HG02840 (cell line): ENCODE measurements at regions not wholly inside any gene's neighbourhood (a gene's known extent, or its start where the extent isn't known, plus 50 kb on each side); places are given as distances from the start of the nearest gene placed in this dataset.
"Not testable (repeated sequence)": the region's sequence is repeated elsewhere in the genome, so short reads cannot be mapped to it uniquely, and the experiment has no call there.

Experiments used
- ATAC-seq: cut with Tn5 transposase; IDR thresholded peaks from one replicate; pipeline ENCODE4 v1.9.1; 2021; ENCODE audit warnings: mild to moderate bottlenecking, moderate library complexity, moderate number of reproducible peaks; ENCODE audit not compliant: unreplicated experiment, low FRiP score

DNA sequence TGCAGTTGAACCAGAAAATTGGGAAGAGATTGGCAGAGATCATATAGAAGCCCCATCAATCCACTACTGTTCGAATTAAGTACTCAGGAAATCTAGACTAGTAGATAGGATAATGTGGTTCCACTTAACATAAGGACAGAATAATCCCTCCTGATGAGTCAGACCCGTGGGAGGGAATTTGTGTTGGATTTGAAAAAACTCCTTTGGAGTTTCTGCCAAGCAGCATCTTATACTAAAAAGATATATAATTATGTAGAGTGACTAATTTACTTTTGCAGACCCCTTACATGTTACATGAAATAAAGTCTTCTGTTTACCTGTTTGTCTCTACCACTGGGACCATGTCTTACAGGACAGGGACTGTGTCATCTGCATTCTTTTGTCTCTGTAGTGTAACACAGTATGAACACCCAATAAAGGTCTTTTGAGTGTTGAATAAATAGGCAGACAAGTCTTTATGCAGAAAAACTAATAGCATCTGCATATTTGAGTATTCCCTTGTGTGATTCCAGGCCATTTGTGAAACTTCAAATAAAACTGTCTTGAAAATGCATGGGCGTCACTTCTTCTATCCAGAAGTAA is 122.6 kb upstream of the DNAJC10 start:
- ATAC-seq = no peak

DNA sequence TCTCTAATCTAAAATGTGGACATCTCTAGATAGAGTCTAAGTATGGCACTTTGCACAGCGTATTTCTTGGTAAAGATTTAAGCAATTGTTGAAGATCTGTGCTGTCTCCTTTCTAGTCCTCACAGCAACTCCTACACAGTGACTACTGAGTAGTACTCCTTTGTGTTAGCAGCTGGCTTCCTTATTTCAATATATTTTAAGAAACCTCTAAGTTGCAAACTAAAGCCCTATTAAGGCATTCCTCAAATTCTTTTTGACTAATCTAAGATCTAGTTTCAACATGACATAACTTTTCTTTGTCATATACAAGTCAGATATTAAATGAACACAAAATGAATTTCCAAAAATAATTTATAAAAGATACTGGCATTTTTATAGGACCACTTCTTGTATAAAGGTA is 121.8 kb upstream of the DNAJC10 start:
- ATAC-seq = no peak

DNA sequence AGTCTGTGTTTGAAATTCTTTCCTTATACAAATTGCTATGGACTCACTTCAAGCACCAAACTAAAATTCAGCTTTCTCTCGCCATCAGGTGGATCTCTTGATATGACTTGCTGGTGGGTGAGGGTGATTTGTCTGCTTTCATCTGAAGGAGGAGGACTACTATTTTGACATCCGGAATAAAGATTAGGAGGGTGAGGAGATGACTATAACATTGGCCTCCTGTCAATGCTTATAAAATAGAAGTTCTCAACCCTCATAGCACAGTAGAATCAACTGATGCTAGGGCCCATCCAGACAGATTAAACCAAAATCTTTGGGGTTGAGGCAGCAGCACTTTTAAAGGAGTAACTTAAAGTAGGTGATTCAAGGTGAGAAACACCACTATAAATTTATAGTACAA is 120.4 kb upstream of the DNAJC10 start:
- ATAC-seq = no peak

DNA sequence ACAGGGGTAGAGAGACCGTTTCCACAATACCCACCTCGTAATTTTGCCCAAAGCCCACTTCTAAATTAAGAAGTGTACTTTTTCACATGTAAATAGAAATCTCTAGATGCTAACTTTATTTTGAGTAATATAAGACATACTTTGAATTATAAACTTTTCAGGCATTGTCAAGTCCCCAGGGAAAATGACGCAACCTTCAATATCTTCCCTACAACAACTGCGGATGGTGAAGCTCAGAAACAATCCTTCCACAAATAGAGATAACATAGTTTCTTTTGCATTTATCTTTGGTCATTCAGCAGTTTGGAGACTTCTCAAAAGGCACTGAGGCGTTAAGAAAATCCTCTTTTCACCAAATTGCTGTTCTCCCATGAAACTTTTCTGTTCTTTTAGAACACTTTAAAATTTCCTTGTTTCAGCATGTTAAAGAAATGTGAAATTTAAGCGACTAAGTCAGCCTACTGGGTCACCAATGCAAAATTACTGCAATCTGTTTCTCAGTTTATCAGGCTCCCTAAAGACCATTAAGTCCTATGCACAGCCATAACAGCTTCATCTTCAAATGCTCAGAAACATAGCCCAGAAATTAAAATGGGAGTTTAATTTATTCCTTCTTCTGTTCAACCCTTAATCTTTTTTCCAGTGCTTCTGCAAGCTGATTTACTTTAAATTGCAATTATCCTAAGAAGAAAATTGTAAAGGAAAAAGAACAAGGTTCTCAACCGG is 118.3 kb upstream of the DNAJC10 start:
- no peak for ATAC-seq

DNA sequence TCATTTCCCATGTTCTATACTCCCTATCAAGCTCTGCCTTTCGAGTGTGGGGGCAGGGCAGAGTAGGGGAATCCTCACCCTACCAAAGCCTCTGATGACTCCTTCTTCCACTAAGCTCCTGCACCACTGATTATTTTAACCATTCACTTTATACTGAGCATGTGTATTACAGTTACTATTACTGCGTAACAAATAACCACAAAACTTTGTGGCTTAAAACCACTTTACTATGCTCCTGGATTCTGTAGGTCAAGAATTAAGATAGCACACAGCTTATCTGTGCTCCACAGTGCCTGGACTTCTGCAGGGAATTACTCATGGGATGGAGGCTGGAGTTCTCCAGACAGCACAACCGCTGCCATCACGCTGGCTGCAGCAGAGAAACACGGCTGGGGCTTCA is 117.4 kb upstream of the DNAJC10 start:
- no peak for ATAC-seq

DNA sequence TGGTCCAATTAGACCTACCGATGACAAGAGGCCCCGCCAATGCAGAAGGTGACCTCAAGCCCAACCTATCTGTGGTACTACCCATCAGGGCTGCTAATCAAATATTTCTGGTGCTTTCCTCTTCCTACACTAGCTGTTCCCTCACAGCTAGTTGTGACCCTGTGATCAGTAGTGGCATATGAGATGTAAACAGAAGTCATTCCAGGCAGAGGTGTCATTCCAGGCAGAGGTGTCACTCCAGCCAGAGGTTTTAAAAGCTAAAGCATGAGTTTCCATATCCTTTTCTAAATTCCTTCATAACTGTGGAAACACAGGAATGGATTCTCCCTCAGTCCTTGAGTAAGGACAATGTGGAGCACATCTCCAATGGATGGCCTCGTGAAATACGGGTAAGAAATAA is 110.9 kb upstream of the DNAJC10 start:
- ATAC-seq = no peak

DNA sequence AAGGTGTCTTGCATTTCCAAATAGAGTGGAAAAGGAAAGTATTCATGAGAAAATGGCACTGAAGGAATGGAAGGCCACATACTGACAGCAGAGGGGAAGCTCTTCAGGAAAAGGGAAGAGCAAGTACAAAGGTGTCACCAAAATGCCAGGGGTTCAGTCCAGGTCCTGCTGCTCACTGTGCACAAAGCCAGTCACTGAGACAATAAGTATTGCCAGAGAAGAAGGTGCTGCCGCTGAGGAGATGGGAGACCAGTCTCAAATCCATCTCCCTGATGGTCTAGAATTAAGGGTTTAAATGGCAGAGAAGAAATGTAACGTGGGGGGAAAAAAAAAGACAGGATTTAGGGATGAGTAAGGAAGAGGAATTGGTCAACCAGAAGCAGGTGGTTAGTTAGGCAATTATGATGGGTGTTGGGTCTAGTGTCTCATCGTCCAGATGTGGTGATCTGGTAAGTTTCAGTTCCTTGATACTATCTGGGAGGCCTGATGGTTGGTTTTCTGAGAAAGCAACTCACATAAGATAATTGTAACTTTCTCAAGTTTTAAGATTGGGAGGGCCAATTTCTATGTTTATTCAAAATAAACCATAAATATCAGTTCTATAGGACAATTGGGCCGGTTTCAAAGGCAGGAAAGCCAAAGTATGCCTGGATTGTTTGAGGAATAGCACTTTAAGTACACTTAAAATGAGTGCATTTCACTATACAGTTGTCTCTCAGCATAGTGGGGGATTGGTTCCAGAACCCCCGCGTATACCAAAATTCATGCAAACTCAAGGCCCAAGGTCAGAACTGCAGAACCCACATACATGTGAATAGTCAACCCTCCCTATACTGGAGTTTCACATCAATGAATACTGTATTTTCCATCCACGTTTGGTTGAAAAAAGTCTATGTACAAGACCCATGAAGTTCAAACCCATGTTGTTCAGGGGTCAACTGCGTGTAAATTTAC is 109.1 kb upstream of the DNAJC10 start:
- no peak for ATAC-seq

DNA sequence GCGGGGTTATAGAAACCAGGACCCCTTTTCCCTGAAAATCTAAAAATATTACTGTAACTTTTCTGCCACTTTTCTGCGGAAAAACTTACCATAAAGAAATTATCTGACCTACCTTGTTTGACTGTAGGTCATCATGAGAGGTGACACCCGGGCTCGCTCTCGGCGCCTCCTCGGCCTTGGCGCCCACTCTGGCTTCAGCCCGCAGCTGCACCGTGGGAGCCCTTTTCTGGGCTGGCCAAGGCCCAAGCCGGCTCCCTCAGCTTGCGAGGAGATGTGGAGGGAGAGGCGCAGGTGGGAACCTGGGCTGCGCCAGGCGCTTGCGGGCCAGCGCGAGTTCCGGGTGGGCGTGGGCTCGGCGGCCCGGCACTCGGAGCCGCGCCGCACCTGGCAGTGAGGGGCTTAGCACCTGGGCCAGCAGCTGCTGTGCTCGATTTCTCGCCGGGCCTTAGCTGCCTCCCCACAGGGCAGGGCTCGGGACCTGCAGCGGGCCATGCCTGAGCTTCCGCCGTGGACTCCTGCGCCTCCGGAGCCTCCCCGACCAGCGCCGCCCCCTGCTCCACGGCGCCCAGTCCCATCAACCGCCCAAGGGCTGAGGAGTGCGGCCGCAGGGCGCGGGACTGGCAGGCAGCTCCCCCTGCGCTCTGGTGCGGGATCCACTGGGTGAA is 107.7 kb upstream of the DNAJC10 start:
- no peak for ATAC-seq

DNA sequence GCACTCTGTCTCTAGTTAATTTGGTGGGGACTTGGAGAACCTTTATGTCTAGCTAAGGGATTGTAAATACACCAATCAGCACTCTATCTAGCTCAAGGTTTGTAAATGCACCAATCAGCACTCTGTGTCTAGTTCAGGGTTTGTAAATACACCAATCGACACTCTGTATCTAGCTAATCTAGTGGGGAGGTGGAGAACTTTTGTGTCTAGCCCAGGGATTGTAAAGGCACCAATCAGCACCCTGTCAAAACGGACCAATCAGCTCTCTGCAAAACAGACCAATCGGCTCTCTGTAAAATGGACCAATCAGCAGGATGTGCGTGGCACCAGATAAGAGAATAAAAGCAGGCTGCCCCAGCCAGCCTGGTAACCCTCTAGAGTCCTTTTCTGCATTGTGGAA is 107.1 kb upstream of the DNAJC10 start:
- ATAC-seq = not testable (repeated sequence)

DNA sequence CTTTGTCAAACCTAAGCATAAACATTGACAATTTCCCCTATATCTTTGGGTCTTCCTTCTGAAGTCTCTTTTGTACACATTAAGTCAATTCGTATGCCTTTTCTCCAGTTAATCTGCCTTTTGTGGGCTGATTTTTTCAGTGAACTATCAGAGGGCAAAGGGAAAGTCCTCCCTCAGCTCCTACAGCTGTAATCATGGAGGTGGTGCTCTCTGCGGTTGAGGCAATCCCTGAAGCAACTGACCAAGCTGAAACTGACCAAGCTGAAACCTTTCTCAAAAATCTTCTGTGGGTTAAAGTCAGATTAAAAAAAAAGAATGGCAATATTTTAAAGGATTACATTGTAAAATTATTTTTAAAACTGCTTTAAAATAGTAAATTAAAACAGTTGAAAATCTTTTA is 105.8 kb upstream of the DNAJC10 start:
- ATAC-seq = no peak

DNA sequence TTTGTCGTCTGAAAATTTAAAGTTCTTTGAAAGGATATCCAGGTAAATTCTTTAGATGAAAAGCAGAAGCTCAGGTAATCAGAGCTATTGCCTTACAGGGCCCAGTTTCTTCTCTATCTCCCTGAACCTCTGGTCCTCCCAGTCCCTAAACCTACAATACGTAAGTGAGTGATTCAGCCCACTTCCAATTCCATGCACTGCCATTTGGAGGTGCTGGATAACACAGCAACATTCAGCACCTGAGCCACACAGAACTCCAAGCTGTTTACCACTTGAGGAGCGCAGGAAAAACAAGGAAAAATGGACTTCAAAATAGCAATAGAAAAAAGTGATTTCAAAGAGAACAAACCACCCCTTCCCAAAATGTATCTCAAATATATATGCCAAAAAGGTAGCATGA is 105.0 kb upstream of the DNAJC10 start:
- no peak for ATAC-seq

DNA sequence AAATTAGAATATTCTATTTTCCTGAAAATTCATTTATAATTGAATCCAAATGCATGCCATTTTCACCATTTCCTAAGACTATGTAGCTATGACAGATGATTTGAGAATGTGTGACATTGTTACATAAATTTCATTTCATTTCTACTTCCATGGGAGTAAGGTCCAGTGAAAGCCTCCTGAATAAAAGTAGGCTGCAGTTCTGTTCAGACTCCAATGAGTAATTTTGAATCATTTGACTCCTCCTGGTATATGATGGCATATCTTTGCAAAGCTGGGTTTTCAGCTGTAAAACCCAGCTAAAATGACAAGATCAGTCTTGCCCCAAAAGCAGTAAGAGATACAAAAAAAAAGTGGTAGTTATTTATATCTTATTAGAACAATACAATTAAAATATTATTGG is 101.0 kb upstream of the DNAJC10 start:
- ATAC-seq = no peak

DNA sequence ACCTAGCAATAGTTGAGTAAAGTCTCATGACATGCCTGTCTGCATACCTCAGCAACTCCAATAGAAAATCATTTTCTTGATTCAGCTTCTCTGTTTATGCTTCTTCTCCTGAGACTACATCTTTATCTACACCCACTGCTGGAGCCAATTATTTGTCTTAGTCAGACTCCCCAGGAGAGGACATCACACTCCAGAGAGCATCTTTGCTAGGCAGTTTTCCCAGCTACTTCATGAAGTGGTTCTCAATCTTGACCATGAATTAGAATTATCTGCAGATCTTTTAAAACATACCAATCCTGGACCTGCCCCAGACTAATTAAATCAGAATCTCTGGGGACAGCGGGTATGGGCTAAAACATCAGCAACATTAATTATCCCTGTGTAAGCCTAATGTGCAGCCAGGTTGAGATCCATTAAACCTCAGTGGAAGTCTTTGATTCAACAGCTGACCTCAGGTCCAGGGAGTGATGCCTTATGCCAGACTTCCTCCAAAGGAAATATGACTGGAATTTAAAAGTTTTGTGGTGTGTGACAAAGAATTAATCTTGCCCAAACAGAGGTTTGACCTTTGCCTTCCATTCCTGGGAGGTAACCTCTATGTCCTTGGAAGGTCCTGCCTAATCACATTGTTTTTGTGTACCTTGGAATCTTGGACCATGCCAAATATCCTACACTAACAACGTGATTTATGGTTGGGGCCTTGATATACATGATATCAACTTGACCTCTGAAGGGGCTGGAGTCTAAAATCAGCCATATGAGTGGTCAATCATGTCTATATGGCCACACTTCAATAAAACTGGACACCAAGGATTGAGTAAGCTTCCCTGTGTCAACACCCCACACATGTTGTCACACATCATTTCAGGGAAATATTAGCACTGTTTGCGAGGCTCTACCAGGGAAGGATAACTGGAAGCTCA is 99.3 kb upstream of the DNAJC10 start:
- no peak for ATAC-seq

DNA sequence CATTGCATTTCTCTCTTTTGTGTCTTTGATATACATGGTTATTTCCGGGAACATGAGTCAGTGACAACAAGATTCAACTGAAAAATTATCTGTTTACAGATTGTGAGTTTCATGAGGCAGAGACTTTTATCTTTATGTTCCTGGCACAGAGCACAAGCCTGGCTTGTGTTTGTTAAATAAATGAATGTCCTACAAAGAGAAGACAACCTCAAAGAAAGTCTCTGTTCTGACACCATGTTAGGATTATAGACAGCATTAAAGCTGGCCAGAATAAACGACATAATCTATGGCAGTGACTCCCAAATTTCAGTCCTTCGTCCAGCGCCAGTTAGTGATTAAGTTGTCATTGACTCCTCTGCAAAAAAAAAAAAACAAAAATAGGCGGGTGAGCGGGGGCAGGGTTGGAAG is 97.4 kb upstream of the DNAJC10 start:
- ATAC-seq = no peak

DNA sequence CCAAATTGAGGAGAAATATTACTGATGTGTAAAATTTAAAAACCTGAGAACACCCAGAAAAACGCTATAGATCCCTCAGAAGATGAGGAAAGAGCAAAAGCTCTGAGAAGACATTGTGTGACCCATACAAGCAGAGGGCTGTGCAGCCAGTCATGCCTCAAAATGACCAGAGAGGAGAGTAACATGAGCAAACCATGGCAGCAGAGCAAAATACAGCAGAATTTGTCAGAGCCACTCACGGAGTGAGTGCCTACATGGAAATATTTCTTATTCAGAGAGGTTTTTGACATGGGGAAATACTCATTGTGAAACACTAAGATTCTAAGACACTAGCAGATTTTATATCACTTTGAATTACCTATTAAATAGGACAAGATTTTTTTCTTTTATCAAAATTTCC is 96.8 kb upstream of the DNAJC10 start:
- no peak for ATAC-seq

DNA sequence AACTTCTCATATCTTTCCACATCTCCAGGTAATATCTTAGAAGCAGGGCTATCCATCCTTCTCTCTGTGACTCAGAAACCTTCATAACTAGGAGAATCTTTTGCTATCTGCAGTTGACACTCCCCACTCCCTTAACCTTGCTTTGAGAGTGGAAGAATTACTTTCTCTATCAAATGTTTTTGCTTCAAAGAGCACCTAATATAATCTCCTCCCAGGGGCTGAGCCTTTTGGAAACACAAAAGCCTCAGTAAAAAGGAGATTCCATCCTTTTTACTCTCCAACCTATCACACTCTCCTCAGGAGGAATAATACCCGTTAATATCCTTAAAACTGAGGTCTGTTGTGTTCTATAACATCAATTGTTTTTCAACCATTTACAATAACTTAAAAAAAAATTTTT is 94.9 kb upstream of the DNAJC10 start:
- ATAC-seq = no peak

DNA sequence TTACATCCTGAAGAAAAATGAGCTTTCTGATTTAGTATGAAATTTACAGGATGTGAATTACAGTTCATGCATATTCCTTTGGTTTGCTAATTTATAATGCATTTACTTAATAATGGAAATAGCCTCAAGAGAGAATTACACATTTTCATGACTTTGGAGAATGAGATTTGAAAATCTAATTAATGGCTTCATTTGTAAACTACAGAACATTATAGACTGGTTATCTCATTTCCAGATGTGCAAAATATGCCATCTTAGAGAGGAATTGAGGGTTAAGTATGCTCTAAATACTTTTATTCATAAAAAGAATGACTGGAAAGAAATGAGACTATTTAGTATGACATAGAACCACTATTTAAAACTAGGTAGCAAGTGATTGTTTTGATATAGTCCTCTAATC is 94.2 kb upstream of the DNAJC10 start:
- no peak for ATAC-seq

DNA sequence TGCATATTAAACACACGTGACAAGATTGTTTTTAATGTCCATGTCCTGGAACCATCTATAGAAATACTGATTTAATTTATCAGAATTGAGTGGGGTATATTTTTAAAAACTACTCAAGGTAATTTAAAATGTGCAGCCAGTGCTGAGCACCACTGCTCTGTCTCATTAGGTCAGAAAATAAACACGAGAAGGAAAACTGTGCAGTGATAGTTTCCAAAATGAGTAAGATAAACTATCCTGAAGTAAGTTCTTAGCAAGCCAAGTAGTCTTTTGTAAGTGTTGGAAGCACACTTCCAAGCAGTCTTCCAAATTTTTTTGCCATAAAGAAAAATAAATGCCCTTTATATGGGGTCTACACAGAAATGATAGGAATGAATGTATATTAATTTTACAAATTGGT is 93.8 kb upstream of the DNAJC10 start:
- ATAC-seq = no peak

DNA sequence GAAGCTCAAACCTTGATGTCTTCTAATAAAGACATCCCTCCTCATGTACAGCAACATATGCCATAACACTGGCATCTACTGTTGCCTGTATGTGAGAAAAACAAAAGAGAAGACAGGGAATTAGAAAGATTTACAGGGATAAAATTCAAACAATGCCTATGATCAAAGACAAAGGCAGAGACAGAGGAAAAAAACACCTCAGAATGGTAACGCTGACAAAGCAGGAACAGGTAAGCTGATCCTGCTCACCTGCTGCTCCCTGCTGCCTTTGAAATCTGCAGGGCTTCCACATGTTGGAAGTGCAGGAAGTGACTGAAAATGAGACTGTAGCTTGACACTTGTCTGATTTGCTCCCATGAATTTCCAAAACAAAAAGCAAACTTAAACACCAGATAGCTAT is 90.2 kb upstream of the DNAJC10 start:
- no peak for ATAC-seq

DNA sequence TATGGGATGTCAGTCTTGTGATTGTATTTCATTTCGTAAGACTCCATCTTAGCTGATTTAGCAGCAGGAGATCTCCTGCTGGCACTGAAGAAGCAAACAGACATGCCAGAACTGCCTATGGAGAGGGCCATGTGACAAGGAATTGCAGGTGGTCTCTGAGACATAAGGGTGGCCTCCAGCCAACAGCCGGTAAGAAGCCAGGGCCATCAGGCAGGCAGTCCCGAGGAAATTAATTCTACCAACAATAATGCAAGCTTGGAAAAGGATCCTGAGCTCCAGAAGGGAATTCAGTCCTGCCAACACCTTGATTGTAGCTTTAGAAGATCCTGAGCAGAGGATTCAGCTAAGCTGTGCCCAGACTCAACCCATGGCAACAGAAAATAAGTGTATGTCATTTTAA is 87.1 kb upstream of the DNAJC10 start:
- ATAC-seq = no peak
